Adrenal gland (tissue), 5 donors: ENCODE measurements at regions not wholly inside any gene's neighbourhood (a gene's known extent, or its start where the extent isn't known, plus 50 kb on each side); places are given as distances from the start of the nearest gene placed in this dataset.

Experiments
- CTCF ChIP-seq, 6 experiments: fragments of 450-650 bp in 4 of 6; fragments of 200-600 bp in 2 of 6; sonication (generic) in 1 of 6; IDR thresholded peaks; 1 replicate in 5 of 6; 2 replicates in 1 of 6; pipeline versions ENCODE4 v1.5.1 to v1.8.0; 2016 to 2021; ENCODE audit warnings: antibody characterized with exemption in 6 of 6, mild to moderate bottlenecking in 2 of 6, moderate library complexity in 1 of 6
- POLR2A ChIP-seq, 2 donors: fragments of 450-650 bp; IDR thresholded peaks; one replicate each; pipeline ENCODE4 v1.6.1; 2017; ENCODE audit warnings: antibody characterized with exemption in 2 of 2, mild to moderate bottlenecking in 2 of 2, moderate library complexity in 1 of 2
- donor health status: DM: no; HTN: no; CAD: no.

- TF ChIP-seq CTCF (IDR thresholded peaks at IDR 0.05) (no peak), POLR2A (IDR thresholded peaks at IDR 0.05) (no peak)
Measured at GRCh38 chr7:156017916-156018700, 205.8 kb upstream of the SHH start.
